Fibroblast of mammary gland (primary cell): ENCODE measurements at regions not wholly inside any gene's neighbourhood (a gene's known extent, or its start where the extent isn't known, plus 50 kb on each side); places are given as distances from the start of the nearest gene placed in this dataset.

ENCODE experiments used
- DNase-seq: peaks from one replicate; pipeline ENCODE4 v3.0.0-alpha.2; 2010; ENCODE audit warnings: low read depth
- H3K4me3 ChIP-seq: 2 replicates; pipeline ENCODE4 v1.5.1; 2011; ENCODE audit warnings: low read depth, mild to moderate bottlenecking, low read length, moderate library complexity; ENCODE audit not compliant: control insufficient read depth
- TF ChIP-seq, protein P1 (sequence below): conservative IDR thresholded peaks from 2 replicates; pipeline ENCODE4 v1.5.1; 2011; ENCODE audit warnings: low read depth, low read length, inconsistent platforms; ENCODE audit not compliant: control insufficient read depth, insufficient read depth

DNA sequence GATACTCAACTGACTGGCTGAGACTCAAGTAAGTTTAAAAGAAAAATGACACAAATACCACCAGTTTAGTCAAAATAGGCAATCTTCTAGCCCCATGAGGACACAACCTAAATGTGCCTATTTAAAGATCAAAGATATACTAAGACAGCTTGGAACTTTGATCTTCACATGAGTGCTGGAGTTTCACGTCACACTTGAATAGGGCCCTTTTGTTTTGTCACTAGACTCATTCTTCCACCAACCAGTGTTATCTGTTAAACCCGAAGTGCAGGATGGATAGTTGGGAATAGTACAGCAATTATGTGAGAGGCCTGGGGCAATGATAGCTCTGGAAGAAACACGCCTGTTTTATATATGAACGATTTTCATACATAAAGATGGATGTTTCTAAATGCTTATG lies 792.8 kb upstream of the NUDT12 start:
- DNase-seq: no peak
- H3K4me3 ChIP-seq: no peak overlapping the region
- TF ChIP-seq, protein P1, sequence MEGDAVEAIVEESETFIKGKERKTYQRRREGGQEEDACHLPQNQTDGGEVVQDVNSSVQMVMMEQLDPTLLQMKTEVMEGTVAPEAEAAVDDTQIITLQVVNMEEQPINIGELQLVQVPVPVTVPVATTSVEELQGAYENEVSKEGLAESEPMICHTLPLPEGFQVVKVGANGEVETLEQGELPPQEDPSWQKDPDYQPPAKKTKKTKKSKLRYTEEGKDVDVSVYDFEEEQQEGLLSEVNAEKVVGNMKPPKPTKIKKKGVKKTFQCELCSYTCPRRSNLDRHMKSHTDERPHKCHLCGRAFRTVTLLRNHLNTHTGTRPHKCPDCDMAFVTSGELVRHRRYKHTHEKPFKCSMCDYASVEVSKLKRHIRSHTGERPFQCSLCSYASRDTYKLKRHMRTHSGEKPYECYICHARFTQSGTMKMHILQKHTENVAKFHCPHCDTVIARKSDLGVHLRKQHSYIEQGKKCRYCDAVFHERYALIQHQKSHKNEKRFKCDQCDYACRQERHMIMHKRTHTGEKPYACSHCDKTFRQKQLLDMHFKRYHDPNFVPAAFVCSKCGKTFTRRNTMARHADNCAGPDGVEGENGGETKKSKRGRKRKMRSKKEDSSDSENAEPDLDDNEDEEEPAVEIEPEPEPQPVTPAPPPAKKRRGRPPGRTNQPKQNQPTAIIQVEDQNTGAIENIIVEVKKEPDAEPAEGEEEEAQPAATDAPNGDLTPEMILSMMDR: no peak

DNA sequence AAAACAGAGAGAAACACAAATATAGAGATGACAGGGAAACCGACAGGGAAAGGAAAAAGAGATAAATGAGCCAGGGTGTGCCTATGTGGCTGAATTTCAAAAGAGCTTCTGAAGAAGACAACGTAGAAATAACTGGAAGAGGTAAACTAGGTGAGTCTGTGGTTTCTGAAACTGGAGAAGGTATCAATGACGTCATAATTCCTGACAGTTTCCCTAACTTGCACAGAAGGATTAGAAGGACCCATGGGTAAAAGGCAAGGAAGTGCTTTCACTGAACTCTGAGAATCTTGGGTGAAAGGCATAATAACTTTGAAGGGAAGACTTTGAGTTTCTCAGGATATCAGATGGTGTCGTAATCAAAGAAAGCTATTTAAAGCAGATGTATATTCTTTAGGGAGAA lies 790.8 kb upstream of the NUDT12 start:
- no peak overlapping the region for H3K4me3 ChIP-seq
- TF ChIP-seq, protein P1: no peak
- no peak for DNase-seq

DNA sequence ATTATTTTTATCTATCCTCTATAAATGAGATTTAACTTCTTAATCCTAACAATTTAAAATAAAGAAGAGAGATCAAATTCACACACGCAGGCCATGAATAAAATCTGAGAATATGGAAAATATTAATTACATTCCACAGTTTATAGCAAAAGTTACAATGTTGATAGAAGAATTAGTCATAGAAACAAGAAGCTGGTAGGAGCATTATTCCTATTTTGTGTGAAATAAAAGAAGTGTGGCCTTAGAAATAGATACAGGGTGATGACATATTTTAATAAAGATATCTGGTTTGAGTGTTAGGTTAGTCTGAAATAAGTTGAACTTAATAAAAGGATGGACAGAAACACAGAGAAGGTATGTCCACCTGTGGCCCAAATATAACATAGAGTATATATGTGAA lies 790.4 kb upstream of the NUDT12 start:
- TF ChIP-seq, protein P1: no peak
- H3K4me3 ChIP-seq: no peak overlapping the region
- no peak for DNase-seq

DNA sequence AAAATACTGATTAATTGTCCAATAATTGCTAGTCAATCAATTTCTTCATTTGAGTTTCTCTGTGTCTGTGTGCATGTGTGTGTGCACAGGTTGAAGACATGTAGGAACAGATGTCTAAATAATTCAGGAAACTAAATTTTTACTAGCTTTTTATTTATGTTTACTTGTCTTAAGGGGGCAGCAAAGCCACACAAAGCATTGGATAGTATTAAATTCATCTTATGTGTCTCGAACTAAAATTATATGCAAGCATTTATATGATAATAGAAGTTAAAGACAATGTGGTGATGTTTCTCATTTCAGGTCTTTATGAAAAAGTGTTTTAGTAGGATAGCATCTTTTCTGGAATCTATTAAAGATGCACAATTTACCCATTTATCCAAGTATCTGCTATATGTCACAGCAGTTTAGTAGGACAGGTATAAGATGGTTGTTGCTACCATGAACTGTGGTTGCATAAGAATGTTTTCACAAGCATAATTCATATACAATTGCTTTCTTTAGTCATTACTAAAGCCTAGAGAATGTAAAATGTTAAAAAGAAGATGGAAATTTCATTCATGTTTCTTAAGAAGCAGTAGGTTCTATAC lies 784.6 kb upstream of the NUDT12 start:
- DNase-seq: peak; percentile 11
- H3K4me3 ChIP-seq: no peak overlapping the region
- TF ChIP-seq, protein P1: peak; percentile 10

DNA sequence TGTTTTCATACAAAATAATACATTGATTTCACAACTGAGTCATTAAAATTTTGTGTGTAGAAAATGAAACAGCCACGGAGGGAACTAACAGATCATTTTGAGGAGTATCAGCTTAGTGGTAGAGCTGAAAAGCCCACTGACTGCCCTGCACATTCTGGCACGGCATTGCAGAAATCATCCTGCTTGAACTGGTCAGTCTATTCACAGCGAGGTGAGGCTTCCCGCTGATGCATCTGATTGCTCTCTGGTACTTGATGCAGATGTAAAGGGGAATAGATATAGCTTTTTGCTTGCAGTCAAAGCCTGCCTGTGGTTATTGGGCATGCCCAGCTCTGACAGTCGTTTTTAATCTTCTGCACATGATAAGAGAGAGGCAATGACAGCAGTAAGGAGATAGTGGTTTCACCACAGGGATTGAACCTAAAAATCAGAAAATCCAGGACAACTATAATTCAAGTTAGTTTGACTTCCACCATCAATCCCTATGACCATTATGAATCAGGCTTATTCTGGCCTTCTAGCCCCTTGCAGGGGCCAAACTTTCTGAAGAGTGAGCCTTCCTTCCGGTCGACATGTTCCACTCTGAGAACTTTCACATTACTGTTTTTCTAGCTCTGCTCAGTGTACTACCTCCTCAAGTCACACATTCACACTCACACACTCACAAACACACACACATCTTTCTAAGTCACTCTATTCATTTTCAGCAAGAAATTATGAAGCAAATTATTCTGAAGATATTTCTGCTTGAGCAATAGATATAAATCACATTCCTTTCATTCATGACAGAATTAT lies 782.8 kb upstream of the NUDT12 start:
- TF ChIP-seq, protein P1: no peak
- no peak overlapping the region for H3K4me3 ChIP-seq
- peak; percentile 1 for DNase-seq

DNA sequence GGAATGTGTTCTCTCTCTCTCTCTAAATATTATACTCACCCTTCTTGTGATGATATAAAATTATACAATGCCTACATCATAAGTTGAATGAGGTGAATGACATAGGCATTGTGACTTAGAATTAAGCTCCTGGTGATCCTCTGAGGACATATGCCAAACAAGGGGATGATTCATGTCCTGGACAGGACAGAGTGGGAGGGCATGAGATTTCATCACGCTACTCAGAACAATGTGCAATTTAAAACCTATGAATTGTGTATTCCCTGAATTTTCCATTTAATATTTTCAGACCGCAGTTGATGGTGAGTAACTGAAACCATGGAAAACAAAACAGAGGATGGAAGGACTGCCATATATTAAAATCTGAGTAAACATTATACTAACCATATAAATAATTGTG lies 782.2 kb upstream of the NUDT12 start:
- DNase-seq: peak; percentile 41
- no peak overlapping the region for H3K4me3 ChIP-seq

More for the DNA sequence above, 782.2 kb upstream of the NUDT12 start:
- TF ChIP-seq, protein P1: no peak
